GM18505 (cell line): ENCODE measurements at regions not wholly inside any gene's neighbourhood (a gene's known extent, or its start where the extent isn't known, plus 50 kb on each side); places are given as distances from the start of the nearest gene placed in this dataset.

Experiments used
- ATAC-seq: cut with Tn5 transposase; IDR thresholded peaks from one replicate; pipeline ENCODE4 v1.9.1; 2021; ENCODE audit not compliant: unreplicated experiment
- POLR2A ChIP-seq: IDR thresholded peaks from 4 replicates; pipeline ENCODE4 v1.6.1; 2011; ENCODE audit warnings: borderline replicate concordance; ENCODE audit not compliant: insufficient read depth, insufficient read length; ENCODE audit errors: extremely low read depth

DNA sequence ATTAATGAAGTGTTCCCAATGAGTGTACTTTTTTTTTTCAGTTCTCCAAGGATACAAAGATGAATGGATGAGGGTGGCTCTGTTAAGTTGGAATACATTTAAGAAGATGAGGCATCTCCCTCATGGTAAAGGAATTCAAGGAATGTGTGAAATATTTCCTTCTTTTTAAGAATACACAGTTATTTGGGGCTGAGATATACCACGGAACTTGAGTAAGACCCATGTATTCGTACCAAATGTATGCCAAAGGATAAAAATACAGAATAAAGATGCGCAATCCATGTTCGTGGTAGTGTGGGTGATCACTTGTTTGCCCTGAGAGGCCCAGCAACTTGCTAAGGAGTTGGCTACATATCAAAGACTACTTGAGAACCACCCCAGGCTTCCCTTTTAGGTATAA lies 164.2 kb upstream of the TCF21 start:
- ATAC-seq: no peak
- no peak for TF ChIP-seq POLR2A

DNA sequence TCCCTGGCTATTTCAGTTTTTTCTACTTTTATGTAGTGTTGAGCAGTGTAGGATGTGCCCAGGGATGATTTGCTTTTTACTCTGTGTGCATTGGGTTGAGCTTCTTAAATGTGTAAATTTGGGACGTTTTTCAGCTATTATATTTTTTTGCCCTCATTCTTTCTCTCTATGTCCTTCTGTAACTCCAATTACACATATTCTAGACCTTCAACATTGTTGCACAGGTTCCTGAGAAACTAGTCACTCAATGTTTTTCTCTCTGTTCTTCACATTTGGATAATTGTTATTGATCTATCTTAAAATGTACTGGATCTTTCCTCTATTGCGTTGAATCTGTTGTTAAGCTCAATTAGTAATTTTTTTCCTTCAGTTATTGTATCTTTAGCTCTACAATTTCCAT lies 162.7 kb upstream of the TCF21 start:
- TF ChIP-seq POLR2A: no peak
- ATAC-seq: no peak

DNA sequence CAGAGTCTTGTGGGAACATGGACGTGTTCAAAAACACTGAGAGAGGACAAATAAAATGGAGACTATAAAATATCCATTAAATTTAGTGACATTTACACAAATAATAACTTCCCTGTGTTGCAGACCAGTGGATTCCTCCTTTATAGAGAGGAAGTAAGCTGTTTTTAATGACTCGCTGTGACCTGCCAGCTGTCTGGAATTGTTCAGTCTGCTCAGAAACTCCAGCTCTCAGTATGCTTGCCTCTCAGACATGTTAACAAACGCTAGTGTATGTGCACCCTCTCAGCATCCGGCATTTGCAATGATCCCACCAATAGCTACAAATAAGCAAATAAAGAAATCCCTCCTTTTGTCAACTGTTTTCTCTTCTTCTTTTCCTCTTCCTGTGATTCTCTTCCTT lies 158.0 kb upstream of the TCF21 start:
- no peak for ATAC-seq
- no peak for TF ChIP-seq POLR2A

DNA sequence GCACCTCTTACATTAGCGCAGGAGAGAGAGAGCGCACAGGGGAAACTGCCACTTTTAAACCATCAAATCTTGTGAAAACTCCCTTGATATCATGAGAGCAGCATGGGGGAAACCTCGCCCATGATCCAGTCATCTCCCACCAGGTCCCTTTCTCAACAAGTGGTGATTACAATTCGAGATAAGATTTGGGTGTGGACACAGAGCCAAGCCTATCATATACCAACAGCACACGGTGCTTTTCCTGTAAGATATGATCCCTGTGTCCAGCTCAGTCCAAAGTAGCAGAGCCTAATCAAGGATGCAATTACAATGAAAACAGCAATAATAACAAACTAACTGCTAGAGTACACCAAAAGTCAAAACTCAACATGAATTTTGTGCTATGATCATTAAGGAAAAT lies 148.7 kb upstream of the TCF21 start:
- no peak for TF ChIP-seq POLR2A
- ATAC-seq: no peak

DNA sequence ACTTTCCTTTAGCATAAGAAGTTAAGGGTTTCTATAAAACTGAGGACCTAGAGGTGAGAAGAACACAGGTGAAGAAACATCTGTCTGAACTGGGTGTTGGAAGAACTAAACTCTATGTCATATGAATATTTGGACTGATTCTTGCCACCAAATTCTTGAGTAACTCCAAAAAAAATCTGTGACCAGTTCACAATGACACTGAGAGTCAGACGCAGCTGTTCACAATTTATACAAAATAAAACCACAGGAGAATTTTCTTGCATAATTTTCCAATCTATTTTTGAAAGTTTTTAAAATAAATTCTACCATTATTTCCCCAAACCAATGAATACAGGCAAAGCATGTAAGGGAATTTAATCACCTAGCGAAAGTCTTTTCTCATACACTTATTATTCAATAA lies 148.1 kb upstream of the TCF21 start:
- no peak for ATAC-seq
- TF ChIP-seq POLR2A: no peak

DNA sequence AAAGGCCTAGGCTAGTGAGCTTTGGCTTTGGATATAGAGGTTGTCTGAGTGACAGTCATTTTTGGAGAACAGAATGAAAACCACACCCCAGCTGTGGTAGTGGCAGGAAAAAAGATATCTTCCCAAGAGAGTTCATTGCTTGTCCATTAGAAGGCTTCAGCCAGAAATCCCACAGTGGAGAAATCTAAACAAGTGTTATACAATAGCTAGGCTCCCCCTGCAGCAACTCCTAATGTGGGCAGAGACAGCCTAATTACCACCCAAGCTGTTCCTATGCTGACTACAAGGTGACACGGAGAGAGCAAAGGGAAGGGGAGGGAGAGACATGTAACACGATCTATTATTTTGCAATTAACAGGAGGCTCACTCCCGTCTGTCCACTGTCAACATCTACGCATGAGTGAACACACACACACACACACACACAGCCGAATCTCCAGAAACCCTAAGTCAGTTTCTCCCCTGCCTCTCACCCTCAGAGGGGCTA lies 147.5 kb upstream of the TCF21 start:
- no peak for TF ChIP-seq POLR2A
- ATAC-seq: no peak

DNA sequence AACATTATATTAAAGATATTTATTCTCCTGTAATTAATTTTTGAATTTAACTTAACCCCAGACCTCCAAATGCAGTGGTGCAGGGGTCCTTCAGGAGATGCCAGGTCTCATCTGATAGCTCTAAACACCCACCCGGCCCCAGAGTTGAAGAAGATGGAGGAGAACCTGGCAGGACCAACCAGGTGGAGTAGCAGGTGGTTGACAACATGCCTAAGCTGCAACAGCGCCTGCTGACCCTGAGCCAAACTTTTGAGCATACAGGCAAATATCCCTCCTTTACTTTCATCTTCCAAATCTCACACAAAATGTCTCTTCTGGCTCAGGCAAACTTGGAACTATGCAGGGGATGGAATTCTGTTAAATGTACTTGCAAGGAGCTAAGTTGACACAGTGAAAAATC lies 145.3 kb upstream of the TCF21 start:
- no peak for TF ChIP-seq POLR2A
- ATAC-seq: no peak

DNA sequence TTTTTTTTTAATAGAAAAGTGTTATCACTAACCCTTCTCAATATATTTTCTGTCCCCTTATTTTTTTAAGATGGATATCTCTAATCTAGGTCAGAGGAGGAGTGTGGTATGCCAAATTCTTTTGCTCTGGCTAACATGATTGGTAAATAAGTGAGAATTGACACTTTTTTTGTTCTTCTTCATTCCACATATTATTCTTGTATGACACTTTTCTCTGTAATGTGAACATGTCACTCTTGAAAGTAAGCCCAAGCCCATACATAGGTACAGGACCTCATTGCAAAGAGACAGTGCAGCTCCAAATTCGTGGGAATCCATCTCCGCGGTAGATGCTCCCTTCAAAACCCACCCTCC lies 142.5 kb upstream of the TCF21 start:
- ATAC-seq: no peak
- TF ChIP-seq POLR2A: no peak

DNA sequence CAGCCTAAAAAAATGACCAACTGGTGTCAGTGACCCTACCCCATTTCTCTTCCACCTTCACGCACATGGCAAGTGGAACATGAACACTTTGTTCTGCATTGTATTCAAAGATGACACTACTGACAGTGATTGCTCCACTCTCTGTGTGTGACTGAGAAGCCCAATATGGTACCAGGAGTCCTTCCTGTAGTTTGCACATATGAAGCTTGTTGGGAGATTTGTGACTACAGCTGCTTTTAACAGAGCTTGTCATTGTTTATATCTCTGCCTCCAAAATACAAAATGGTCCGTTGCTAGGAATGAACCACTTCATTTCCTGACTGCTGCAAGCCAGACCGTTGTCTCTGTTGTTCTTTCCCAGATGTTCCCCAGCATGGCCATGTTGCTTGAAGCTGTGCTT lies 140.3 kb upstream of the TCF21 start:
- no peak for ATAC-seq
- no peak for TF ChIP-seq POLR2A

DNA sequence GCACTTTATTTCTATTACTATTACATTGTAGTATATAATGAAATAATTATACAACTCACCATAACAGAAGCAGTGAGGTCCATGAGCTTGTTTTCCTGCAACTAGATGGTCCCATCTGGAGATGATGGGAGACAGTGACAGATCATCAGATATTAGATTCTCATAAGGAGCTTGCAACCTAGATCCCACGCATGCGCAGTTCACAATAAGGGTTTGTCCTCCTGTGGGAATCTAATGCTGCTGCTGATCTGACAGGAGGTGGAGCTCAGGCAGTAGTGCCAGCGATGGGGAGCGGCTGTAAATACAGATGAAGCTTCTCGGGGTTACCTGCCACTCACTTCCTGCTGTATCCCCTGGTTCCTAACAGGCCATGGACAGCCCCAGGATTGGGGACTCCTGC lies 139.5 kb upstream of the TCF21 start:
- no peak for TF ChIP-seq POLR2A
- ATAC-seq: no peak

DNA sequence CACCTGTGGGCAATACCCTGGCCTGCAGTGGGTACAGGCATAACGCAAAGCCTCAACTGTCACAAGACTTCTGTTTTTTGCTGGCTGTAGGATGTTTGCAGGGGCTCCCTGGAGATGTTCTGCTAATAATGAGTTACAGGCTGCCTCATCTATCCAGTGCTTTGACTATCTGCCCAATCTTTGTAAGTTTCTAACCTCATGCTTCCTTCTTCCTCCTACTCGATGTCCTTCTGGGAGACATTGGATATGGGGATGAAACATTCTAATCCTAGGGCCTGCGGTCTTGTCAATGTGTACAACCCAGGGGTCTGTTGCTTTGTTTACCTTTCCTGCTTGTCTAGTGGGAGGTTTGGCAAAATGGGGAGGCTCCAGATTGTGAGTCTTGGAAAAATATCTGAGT lies 136.8 kb upstream of the TCF21 start:
- no peak for TF ChIP-seq POLR2A
- no peak for ATAC-seq

DNA sequence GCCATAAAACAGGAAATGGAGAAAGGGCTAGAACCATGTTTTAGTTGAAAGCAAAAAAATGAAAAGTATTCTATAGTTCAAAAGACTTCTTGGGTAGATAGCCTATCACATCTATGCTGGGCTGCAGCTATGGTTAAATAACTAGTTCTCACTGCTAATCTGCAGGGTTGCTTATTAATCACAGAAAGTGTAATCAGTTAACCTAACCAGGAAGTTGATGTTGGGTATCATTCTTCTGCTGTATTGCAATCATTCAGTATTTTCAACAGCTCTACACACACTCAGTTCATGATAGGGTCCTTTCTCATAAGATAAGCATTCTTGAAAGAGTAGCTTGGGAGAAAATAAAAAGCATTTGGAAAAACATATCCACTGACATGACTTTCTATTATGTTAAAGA lies 135.2 kb upstream of the TCF21 start:
- TF ChIP-seq POLR2A: no peak
- ATAC-seq: no peak

DNA sequence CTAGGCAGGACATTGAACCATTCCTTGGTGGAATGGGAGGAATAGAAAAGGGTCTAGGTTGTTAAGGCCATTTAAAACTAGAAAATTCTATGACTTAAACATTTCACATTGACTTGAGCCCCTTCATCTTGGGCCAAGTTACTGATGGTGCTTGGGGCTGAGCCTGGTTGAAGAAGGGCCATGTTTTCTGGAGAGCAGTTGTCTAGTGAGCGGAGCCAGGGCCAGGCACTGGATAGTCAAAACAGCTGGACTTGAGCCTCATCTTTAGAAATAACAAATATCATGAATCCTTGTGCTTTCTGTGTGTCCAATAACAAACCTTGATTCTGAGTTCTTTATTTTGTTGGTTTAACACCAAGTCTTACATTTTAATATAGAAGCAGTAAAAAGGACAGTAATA lies 134.6 kb upstream of the TCF21 start:
- ATAC-seq: no peak
- no peak for TF ChIP-seq POLR2A

DNA sequence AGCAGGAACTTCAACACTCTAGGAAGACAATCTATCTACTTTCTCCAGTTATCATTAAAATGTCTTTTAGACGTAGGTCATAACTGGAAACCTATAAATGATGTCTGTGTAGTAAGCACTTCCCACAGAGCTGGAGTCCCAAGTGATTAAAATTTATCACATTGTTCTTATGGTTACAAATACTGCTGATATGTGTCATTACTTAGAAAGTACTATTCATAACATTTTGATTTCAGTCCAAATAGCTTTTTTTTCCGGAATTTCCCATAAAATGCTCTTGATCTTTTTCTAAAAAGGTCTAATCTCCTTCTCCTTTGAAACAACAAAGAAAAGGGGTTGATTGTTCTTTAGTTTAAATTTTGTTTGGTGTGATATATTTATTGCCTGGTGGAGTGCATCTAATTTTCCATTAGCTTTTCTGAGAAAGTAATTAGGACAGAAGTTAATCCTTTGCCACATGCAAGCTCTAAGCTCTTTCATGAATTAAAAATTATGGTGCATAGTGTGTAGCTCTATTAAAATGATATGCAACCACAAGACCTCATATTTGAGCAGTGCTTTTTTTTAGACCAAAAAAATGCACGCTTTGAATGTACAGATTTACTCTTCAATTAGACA lies 132.7 kb upstream of the TCF21 start:
- no peak for ATAC-seq
- TF ChIP-seq POLR2A: no peak

DNA sequence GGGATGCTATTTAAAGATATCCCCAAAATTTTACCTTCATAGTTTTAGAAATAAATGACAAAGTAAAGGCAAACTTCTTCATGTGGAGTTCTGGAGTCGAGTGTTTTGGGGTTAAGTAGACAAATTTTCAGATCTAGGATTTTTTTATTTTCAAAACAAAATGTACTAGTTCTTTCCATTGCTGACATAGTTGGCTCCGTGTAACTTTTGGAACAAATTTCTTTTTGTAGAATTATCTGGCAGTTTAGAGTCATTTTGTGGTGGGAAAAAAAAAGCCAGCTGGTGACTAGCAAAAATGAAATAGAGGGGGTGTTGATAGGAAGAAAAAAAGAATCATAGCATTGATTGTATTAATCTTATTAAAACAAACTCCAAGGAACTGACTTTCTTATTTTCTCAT lies 131.6 kb upstream of the TCF21 start:
- TF ChIP-seq POLR2A: no peak
- no peak for ATAC-seq
